GM18867 (cell line): ENCODE measurements at regions not wholly inside any gene's neighbourhood (a gene's known extent, or its start where the extent isn't known, plus 50 kb on each side); places are given as distances from the start of the nearest gene placed in this dataset.
"Not testable (repeated sequence)": the region's sequence is repeated elsewhere in the genome, so short reads cannot be mapped to it uniquely, and the experiment has no call there.

ENCODE experiments used
- ATAC-seq: cut with Tn5 transposase; IDR thresholded peaks from one replicate; pipeline ENCODE4 v1.9.1; 2021; ENCODE audit warnings: mild to moderate bottlenecking, moderate library complexity; ENCODE audit not compliant: unreplicated experiment

DNA sequence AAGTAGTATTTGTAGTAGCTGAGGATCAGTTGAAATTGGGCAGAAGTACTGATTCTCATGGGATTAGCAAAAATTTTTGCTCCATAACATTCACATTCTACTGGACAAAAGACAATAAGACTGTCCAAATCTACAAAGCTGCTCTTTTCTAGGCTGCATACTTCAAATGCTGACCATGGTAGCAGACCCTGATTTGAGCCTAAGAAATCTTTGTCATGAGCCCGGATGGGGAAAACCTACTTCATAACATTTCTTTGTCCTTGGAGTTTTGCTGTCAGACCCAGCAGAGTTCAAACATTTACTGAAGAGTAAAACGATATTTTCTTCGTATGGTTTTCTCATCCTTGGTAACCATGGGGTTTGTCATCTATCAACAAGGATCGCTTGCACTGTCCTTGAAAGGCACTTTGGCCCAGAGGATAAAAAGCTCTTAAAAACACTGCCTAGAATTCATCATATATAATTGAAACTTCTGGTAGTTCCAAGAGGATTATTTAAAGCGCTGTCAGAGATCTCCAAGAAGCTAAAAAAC lies 216.9 kb downstream of the CAVIN4 start:
- ATAC-seq, result no peak

DNA sequence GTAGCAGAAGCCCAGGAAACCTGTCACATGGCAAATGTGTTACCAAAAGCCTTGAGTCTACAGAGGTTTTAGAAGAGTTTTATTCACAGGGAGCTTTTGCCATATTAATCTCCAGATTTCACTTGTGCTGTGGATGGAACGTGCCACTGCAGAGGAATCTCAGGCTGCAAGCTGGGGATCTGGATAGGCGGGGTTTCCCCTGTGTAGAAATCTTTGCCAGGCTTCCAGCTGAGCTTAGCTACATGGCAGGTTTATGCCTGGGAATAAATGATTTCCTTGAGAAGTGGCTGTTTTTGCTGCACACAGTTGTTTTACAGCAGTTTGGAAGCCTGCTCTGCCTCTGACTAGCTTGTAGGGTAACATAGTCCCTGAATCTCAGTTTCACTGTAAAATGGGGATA lies 224.6 kb upstream of the PLPPR1 start:
- ATAC-seq, result no peak

DNA sequence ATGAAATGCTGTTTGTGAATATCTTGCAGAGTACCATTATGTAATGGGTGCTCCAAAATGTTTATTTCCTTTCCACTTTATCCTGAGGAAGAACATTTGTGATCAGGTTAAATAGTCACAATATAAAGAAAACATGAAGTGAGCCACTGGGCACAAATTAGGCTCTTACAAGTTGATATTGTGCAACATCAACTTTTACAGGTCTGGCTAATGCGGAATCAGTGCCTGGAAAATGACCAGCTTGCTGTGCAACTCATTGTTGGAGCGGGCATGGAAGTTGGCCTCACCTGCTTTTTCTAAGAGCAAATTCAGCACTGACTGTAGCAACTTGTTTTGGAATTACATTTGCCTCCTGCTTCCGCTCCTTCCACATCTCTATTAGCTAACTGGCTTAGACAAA lies 216.9 kb upstream of the PLPPR1 start:
- no peak for ATAC-seq

DNA sequence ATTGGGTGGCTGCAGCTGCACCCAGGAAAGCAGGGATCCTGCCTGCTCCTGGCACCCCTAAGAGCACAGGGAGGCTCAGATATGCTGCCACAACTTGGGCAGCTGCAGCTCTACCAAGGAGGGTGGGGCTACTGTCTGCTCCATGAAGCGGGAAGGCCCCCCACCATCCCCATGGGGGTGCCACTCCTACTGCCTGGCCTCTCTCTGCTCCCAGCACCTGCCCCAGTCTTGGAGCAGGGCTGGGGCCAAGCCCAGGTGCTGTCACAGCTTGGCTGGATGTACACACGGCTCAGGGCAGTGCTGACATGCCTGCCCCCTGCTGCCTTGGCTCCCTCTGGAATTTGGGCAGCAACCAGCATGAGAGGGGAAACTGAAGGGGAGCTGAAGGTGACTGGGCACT lies 214.7 kb upstream of the PLPPR1 start:
- no peak for ATAC-seq

DNA sequence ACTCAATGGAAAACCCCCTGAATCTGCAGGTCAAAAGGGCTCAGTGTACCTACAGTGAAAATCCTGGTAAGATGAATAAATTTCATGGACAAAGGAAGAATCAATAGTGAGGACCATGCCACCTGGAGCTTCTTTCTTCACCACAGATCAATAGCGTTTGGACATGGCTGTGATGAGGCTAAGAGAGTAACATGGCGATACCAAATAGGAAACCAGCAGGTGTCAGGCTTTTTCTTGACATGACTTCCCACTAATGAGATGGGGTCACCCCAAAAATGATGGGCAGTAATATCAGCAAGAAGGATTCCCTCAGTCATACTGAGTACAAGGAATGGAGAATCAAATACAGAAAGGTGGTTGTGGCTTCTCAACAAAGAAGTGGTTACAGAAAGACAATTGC lies 208.5 kb upstream of the PLPPR1 start:
- ATAC-seq, result no peak

DNA sequence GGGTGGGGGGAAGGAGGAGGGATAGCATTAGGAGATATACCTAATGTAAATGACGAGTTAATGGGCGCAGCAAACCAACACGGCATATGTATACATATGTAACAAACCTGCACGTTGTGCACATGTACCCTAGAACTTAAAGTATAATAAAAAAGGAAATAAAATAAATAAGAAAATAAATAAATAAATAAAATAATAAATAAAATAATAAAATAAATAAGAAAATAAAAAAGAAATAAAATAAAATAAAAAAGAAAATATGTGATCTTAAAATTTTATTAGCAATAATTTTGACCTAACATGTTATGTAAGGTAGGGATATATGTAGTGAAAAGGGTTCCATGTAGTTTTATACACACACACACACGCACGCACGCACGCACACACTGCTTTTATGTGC lies 195.5 kb upstream of the PLPPR1 start:
- not testable (repeated sequence) for ATAC-seq

DNA sequence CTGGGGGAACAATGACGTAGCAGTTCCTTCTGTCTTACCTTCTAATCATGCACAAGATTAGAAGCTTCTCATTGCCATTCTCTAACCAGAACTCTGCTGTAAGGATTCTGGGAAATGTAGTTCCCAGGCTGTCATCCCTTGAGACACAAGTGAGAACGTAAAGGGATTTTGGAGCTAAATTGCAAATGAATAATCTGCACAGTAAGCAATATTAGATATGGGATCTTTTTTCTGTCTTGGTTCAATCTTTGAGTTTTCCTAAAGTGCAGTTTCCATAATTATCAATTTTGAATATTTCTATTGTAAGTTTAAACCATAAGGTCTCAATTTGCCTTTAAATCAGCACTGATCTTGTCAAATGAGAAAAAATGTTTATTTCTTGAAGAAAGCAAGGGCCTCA lies 189.7 kb upstream of the PLPPR1 start:
- ATAC-seq, result no peak

DNA sequence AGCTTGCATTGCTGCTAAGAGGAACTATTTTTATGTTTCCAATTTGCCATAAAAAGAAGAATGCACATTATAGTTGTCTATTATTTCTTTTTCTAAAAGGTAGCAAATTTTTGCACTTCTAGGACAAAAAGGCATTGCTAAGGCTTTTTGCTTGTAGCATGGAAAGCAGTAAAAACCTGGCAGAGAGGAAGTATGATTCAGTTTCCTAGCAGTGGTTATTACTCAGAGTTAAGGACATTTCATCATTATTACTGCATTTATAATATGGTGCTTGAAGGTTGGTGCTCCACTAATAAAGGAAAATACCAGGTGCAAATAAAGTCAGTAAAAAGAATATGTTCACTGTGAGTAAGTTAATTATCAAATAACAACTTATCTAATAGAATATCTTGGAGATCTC lies 179.8 kb upstream of the PLPPR1 start:
- ATAC-seq, result no peak

DNA sequence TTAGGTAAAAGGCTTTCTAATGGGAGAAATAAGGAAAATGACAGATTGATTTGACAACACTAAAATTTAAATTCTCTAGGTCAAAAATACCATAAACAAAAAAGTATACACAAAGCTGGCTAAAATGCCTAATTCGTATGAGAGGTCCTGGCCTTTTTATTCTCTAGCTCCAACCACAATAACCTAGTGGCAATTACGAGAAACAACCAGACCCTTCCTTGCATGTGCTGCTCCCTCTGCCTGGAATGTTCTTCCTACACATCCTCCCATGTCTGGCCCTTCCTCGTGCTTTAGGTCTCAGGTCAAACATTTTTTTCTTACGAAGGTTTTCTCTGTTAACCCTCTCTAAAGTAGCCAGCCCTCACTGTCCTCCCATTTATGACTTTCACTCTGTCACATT lies 176.4 kb upstream of the PLPPR1 start:
- no peak for ATAC-seq

DNA sequence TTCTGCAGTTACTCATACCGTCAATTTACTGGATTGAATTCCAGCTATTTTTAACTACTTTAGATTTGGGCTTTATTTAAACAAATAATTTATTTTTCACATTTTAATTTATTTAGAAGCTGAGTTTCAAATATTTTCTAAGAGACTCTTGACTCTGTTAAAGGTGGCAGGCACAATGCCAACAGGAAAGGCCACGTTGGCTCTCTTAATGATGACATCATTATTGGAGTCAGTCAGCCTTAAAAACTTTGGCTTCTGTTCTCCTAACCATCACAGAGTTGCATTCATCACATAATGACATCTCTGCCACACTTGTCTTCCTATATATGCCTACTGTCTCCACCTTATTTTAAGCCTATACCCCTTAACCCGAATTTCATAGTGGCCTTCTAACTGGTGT lies 172.3 kb upstream of the PLPPR1 start:
- ATAC-seq, result no peak

DNA sequence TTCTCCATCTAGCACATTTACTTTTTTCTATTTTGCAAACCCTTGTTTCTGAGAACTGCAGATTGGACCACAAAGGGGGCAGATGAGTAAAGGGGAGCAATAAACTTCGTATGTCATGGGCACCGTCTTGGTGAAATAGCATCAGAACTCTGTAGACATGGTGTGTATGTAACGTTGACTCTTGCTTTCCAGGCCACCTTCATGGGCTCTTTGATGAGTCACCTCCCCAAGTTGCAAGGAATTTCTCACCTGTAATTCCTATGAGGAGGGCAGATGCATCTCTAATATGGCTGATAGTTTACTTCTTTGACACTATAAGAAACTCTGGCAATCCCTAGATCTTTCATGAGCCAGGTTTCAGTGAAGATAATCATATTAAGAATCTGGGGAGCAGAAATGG lies 163.4 kb upstream of the PLPPR1 start:
- ATAC-seq, result no peak

DNA sequence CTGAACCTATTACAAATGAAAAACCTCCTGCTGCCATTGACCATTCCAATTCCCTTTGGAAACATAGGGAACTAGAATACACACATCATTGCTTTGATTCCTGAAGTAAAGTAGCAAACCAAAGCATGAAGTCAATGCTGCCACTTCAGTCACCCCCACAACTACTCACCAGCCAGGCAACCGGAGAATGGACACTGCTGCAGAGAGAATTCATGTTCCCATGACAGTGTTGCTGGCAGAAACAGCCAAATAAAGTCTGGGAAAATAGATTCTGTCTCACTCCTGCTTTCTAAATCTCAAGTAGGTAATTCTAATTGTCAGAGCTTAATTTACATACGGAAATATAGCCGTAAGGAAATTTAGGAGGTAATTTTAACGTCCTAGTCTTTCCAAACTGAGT lies 162.9 kb upstream of the PLPPR1 start:
- ATAC-seq, result no peak

DNA sequence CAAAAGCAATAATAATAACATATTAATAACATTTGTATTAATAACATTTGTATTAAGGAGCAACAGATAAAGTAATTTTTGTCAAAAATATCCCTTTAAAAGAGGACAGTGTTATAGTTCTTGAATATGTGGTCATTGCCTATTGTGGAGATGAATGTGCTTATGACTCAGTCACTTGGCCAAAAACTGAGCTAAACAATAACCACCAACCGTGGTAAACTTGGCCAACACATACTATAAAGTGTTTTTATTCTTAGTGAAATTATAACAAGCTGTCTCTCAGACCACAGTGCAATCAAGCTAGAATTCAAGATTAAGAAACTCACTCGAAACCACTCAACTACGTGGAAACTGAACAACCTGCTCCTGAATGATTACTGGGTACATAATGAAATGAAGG lies 159.2 kb upstream of the PLPPR1 start:
- ATAC-seq, result no peak

DNA sequence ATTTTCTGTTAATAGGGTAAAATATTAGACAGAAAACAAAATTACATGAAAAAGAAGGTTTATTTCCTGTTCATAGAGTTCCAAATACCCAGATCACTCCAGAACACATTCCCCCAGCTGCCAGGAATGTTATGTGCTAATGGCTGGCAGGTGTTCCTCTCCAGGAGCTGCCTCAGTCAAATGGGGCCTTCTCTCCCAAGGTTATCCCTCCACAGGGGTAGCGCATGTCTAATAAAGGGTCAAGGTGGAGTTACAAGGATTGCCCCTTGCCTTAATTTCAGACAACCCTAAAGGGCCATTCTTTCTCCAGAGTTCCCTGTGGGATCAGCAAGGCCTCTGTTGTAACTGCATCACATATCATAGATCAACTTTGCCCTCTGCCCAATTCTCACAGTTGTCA lies 148.6 kb upstream of the PLPPR1 start:
- ATAC-seq, result no peak

DNA sequence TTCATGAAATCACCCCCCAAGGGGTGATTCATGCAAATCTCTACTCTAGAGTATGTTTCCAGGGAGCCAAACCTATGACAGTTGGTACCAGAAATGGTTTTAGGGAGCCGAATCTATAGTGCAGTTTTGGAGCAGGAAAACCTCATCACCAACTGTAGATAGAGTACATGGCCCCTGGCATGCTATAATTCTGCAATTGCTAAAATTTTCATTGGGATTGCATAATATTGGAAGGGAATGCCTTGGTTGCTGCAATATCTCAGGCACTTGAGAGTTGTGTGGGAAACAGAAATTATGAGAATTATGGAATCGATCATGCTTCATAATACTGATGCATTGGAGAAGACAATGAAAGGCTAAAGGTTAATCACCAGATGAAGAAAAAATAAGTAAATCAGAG lies 148.2 kb upstream of the PLPPR1 start:
- ATAC-seq, result no peak

DNA sequence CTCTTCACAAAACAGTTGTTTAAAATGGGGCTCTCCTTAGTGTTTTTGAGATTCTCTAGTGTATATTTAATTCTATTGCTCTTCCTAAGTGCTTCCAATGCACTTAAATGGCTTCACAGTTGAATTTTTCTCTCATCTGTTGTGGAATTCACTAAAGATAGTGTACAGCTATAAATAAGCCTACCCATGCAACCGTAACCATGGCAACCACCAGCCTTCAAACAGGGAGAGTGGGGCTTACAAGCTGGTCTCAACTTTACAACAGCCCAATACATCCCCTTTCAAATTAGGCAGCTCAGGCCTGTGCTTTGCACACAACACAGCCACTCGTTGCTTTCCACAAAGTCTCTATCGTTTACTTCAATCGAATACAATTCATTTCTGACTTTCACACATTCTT lies 144.0 kb upstream of the PLPPR1 start:
- ATAC-seq, result no peak

DNA sequence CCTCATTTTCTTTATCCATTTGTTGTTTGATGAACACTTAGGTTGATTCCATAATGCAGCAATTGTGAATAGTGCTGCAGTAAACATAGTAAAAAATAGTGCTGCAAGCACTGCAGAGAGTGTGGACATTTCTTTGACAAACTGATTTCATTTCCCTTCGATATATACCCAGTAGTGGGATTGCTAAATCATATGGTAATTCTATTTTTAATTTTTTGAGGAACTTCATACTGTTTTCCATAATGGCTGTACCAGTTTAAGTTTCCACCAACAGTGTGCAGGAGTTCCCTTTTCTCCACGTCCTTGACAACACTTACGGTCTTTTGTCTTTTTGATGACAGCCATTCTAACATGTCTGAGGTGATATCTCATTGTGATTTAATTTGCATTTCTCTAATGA lies 138.2 kb upstream of the PLPPR1 start:
- ATAC-seq, result no peak

DNA sequence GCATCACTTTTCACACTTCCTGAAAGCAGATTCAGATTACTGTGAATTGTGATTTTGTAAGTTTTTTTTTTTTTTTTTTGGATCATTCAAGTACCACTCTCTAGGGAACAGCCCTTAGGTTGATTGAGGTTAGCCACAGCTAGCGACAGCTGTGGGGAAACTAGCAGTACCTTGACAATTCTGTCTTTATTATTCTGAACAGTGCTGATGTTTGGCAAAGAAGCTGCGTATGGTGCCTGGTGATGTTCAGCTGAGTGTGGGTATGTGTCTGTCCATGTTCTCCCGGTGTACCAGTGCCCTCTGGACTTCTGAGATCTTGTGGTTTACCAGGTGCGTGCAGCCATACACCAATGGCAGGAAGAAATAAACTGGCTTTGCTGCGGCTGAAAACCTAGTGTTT lies 117.3 kb upstream of the PLPPR1 start:
- no peak for ATAC-seq

DNA sequence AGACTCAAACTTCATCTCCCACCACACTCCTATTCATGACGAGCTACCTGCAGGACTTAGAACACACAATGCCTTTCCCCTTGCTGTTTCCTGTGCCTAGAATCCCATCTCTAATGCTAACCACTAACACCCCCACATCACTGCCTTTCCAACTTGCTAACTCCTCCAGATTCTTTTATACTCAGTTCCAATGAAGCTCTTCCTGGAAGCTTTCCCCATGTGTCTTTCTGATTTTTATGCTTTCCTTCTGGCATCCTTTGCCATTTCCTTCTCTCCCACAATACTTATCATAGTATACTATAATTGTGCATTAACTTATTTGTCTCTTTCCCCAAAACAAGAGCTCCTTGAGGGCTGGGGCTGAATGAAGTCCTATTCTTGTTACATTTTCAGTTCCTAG lies 115.3 kb upstream of the PLPPR1 start:
- ATAC-seq, result no peak

DNA sequence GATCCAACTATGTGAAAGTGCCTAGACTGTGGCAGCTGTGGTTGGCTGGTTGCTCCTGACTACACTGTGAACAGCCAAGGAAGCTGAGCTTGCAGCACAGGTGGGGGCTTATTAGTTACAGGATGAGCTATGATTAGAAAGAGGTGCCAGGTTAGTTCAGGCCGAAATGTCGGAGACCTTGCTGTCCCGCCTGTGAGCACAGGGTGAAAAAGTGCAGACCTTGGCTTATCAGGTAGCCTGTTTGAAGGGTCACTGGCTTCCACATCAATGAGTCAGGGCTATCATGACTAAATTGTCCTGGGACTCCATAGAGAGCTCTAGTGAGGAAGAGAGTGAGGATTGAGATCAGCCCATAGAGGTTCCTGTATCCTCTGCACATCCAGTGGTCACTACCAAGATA lies 114.3 kb upstream of the PLPPR1 start:
- ATAC-seq, result no peak

DNA sequence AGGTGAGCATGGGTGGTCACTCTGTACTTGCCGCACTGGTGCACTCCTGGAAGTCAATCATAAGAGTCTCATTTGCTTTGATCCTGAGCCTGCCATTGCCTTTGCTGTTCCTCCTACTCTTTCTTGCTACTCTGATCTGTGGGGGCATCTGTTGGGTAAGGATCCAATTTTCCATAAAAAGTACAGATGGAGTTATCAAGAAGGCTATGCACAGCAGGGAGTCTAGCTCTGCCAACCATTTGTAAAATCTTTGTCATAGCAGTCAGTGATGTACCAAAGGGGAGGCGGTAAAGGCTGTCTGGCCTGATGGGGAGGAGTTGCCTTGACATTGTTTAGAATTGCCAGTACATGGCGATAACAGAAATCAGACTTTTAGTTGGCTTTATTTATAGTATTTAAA lies 109.0 kb upstream of the PLPPR1 start:
- ATAC-seq, result no peak

DNA sequence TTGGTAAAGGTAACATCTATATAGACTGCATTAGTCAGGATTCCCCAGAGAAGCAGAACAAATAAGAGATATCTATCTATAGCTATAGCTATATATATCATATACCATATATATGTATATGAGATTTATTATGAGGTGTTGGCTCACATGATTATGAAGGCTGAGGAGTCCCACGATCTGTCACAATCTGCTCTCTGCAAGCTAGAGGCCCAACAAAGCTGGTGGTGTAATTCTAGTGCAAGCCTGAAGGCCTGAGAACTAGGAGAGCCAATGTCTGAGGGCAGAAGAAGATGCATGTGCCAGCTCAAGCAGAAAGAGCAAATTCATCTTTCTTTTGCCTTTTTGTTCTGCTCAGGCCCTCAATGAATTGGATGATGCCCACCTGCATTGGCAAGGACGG lies 102.2 kb upstream of the PLPPR1 start:
- no peak for ATAC-seq

DNA sequence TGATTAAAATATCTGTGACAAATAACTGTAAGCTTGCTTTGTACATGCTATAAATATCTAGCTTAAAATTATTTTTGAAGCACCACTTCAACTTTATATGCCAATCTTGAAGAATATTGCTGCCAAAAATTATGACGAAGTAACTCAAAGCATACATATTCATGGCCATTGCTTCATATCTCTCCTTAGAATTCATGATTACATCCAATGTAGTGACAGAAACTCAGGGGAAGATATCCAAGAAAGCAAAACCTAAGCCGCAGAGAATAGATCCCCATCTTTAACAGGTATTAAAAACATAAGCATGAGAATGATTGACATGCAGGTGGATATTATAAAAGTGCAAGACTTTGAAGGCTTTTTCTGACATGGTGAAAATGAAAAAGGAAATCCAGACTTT lies 100.8 kb upstream of the PLPPR1 start:
- no peak for ATAC-seq

DNA sequence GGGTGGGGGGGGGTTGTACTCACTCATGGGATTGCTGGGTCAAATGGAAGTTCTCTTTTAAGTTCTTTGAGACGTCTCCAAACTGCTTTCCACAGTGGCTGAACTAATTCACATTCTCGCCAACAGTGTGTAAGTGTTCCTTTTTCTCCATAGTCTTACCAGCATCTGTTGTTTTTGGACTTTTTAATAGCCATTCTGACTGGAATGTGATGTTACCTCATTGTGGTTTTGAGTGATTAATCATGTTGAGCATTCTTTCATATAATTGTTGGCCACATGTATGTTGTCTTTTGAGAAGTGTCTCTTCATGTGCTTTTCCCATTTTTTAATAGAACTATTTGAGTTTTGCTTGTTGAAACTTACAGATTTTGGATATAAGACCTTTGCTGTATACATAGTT lies 94.9 kb upstream of the PLPPR1 start:
- ATAC-seq, result no peak
